Activated CD4-positive, alpha-beta T cell treated with anti-CD3 and anti-CD28 coated beads, Interleukin-2, amount 50 U/mL, for 1 hour (primary cell): ENCODE measurements at regions not wholly inside any gene's neighbourhood (a gene's known extent, or its start where the extent isn't known, plus 50 kb on each side); places are given as distances from the start of the nearest gene placed in this dataset.
"Not testable (repeated sequence)": the region's sequence is repeated elsewhere in the genome, so short reads cannot be mapped to it uniquely, and the experiment has no call there.

ENCODE experiments used
- DNase-seq: peaks from one replicate; pipeline ENCODE4 v3.0.0-alpha.2; 2020

- no peak for DNase-seq
Measured at GRCh38 chr10:3972460-3973301, 187.7 kb upstream of the KLF6 start.

GRCh38 chr10:3971713-3972112, 186.7 kb upstream of the KLF6 start:
- DNase-seq = no peak

DNA sequence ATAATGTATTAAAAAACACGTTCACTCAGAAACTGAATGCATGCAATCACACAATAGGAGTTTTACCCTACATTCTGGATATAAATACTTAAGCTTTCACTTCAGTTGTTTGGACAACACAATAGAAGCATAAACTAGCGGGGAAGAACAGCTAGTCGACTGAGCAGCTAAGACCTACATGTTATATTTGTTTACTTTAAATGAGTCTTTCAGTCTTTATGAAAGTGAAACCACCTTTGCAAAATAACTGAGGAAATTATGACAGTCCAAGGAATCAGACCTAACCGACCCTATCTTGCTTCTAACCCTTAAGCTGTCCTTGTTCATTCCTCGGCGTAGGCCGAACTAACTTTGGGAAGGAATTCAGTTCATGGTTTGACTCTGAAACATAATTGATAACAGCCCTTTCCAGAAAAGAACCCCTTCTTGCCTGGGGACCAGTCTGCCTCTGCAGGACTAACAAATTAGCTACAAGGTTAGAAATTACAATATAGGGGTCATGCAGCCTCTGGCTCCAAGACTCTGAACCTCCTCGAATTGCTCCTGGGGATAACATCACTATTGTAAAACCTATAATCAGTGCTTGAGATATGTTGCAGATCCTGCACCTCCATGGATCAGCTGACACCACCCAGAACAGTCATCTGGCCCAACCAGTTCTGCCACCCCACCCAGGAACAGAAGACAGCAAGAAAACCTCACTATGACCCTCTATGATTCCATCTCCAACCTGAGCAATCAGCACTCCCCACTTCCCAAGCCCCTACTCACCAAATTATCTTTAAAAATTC, 185.1 kb upstream of the KLF6 start:
- no peak for DNase-seq

DNA sequence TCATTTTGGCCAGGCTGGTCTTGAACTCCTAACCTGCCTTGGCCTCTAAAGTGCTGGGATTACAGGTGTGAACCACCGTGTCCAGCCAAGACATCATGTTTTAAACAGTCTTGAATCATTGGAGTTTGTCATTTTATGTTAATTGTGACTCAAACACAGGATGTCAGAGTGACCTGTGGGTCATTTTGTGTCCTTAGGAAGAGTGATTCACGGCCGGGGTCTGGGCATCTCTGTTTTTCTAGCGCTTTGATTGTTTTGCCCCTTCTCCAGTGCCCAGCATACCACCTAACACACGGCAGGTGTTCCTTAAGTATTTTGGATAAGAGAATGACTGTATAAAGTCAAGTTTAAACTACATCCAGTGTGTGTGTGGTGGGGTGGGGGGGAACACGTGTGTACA, 183.7 kb upstream of the KLF6 start:
- DNase-seq = no peak

DNA sequence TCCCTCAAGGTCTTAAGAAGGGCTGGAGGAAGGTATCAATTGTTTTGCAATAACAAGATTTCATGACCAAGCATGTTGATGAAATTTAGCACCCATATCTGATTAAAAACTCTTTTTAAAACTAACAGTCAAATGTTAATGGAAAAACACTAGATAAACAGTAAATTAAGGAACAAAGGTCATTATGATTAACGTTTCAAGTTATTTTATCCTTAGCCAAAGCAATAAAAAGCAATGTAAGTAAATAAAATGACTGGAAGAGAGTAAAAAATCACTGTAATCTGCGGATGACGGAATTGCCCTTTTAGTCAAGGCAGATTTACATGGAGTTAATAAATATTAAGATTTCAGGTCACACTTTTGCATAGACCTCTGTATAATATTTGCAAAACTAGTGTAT, 179.5 kb upstream of the KLF6 start:
- DNase-seq = no peak

DNA sequence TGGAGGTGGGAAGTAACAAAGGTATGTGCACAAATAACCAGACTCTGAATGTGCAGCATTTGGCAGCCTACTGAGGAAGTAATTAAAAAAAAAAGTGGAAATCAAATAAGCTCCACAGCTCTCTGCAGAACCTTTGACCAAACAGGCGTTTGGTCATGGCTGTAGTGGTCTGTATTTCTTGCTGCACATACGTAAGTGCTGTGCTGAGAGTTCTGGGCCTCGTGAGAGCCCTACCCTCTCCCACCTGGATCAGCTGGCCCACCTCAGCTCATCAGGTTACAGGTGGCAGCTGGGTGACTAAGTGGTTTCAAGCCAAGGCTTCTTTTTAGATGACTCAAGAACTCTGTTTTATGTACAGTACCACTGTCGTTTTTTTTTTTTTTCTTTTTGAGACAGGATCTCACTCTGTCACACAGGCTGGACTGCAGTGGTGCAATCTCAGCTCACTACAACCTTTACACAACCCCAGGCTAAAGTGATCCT, 178.2 kb upstream of the KLF6 start:
- no peak for DNase-seq

- no peak for DNase-seq
Measured at GRCh38 chr10:3961082-3961481, 176.1 kb upstream of the KLF6 start.

GRCh38 chr10:3960496-3960895, 175.5 kb upstream of the KLF6 start:
- no peak for DNase-seq

DNA sequence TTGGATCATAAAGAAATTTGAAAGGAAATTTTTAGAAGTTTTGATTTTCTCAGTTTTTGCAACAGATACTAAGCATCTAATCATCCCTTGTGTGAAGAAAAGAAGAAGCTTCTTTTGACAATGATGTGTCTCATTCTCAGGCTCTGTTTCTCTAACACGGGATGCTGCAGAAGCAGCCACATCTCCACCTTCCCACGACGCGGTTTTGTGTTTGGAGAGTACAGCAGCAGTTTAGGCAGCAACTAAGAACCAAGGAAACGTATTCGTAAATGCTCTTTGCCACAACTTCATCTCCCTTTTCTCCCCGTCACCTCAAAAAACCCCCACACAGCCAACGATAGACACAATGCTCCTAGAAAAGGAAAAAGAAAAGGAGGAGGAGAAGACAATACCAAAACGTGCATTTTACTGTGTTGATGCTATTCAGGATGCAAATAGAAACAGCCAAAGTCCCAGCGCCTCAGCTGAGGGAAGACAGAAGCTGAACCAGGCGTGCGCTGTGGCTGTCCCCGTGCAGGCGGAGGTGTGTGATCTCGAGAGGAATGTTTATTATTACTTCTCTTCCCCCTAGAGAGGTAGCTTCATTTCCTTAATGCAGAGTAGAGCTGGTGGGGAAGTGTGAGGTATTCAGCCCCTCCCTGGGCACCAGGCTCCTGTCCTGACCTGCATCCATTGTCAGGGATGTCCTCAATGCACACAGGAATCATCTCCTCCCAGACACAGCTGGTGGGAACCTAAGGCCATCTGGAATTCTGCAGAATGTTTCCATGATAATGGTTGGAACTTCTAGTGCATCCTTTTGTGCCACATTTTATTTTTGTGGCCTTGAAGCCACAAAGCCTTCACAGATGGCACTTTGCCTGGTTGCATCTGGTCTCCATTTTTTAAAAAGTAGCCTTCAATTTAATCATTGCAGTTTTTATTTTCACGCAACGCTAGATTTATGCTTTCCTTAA, 174.6 kb upstream of the KLF6 start:
- no peak for DNase-seq

- DNase-seq = no peak
Measured at GRCh38 chr10:3958472-3958996, 173.5 kb upstream of the KLF6 start.

DNA sequence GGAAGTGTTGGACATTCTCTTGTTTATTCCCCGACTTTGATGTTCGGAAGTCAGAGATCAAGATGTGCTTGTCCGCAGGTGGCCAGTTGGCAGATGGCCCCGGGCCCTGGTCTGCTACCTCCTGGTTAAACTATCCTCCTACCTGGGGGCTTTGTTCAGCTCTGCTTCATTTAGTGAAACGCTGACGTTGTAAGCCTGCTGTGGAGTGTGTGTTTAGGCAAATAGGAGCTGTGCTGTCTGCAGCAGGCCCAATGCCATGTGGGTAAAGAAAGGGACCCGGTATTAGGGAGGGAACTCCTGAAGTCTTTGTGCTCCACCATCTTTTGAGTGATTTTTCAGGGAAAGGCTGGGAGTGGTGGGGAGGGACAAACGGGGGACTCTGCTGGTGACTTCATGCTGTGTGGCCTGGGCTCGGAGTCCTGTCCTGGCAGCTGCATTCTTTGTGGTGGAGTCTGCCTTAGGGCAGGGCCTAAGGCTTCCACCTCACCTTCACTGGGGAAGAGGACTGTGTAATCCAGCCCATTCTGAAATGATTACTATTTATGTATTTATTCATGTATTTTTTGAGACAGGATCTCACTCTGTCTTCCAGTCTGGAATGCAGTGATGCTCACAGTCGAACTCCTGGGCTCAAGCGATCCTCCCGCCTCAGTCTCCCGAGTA, 171.1 kb upstream of the KLF6 start:
- no peak for DNase-seq

- DNase-seq = no peak
Measured at GRCh38 chr10:3955493-3955892, 170.5 kb upstream of the KLF6 start.

DNA sequence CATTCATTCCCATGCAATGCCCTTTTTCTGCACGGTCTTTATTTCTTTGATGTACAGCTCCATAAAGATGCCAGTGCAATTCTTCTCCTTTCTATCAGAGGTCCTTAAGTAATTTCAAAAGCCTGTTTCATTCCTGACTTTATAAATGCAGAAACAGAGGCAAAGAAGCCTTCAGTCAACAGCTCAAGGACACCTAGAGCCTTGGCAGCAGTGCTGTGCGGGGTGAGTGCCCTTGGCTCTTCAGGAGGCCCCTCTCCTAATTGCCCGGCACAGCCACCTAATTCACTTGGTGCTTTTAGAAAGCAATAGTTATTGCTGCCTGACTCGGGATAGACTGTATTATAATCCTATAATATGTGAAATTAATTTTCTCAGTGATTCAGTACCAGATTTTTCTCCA, 169.6 kb upstream of the KLF6 start:
- DNase-seq = no peak

- DNase-seq = not testable (repeated sequence)
Measured at GRCh38 chr10:3954007-3954406, 169.0 kb upstream of the KLF6 start.

DNA sequence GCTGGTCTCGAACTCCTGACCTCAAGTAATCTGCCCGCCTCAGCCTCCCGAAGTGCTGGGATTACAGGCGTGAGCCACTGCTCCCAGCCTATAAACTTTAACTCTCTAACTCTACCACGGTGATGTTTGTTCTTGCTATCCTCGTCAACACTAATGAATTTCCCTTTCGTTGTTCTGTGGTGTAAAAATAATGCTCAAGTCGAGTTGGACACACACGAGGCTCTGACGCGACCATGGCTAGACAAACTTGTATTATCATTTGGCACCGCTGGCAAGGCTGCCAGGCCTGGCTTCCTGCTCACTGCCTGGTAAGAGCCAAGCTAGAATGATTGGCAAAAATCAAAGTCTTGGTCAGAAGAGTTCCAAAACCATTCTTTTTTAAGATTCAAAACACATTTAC, 167.0 kb upstream of the KLF6 start:
- no peak for DNase-seq

DNA sequence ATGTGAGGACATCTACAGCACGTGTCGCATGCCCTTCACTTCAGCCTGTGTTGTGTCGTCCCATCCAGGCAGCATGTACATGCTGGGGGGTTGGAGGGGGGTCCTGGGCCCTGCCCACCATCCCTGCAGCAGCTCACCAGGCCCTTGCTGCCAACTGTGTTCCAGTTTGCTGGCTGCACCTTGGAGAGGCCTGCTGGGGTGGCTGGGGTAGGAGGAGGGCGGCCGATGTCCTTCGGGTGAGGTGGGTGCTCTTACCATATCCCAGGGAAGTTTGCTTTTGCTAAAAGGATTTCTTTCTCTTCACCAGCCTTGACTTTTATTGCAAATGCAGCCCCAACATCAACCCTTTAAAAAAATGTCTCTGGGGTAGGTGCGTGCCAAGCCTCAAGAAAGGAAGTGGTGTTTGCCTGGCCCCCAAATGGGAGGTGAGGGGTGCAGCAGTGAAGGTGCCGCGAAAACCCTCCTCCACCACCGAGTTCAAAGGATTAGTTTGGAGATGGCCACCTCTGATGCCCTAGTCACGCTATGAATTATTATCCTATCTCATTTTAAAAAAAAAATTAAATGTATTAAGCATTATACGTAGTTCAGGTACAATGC, 165.8 kb upstream of the KLF6 start:
- no peak for DNase-seq

DNA sequence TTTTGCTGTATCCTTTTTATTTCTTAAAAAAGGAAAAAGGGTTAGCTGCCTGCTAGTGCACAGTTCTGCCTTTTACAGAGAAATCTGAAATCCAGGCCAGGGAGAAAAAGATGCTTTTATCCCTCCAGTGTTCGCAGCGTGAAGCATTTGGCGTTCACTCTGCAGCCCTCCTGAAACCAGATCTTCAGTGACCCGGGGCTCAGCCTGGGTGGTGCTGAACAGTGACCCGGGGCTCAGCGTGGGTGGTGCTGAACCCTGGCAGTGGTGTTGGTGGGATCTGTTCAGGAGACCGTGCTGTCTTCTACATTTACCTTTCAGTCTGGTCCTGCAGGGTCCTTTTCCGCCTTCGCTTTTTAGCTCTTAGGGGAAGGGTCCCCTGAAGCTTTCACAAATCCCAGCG, 164.7 kb upstream of the KLF6 start:
- DNase-seq = no peak

DNA sequence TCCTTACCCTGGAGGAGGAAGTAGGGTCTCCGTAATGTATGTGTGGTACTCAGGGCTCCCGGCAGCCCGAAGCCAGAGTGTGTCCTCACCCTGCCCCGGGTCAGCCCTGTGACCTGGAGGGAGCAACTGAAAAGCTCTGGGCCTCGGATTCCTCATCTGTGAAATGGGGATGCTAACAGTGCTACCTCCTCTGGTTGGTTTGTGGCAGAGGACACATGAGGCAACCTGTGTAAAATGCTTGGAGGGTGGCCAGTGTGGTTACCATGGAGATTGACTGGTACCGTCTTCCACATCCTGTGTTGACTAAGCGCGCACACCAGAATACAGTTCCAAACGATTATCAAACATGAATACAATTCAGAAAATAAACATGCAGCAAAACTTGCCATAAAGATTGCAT, 163.8 kb upstream of the KLF6 start:
- DNase-seq = peak; percentile 72

DNA sequence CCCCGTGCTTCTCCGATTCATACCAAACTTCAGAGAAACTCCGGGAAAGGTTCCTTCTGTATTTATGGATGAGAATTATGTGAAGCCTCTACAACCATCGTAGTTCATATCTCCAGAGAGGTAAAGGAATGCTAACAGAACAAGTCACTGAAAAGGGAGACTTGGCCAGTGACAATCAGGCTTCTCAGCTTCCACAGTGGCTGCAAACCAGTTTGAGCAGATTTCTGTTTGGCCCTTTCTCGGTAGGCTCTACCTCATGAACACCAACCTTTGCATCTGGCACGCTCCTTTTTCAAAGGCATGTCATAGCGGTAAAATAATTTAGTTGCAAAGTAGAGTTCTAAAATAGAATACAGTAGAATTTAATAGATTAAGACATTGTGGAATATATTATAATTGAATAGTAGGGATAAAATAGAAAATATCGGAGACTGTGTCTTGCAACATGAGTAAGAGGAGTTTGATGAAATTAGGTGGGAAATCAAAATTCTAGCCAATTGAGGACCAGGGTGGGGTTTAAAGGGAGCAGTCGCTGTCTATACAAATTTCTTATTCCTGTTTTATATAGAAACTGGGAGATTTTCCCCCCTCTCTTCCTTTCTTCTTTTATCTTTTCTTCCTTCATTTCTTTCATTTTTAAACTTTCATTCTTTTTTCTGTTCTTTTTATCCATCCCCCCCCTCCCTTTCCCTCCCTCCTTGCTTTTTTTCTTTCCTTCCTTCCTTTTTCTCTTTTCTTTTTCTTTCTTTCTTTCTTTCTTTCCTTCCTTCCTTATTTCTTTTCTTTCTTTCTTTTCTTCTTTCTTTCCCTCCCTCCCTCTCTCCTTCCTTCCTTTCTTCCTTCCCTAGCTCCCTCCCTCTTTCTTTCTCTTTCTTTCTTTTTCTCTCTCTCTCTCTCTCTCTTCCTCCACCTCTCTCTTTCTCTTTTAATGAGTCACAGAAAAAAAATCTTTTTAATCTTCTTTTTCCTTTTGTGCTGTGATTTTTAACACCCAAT, 161.5 kb upstream of the KLF6 start:
- DNase-seq = no peak

GRCh38 chr10:3945026-3945425, 160.0 kb upstream of the KLF6 start:
- DNase-seq = no peak
